Upper lobe of left lung (tissue), 6 donors: ENCODE measurements at regions not wholly inside any gene's neighbourhood (a gene's known extent, or its start where the extent isn't known, plus 50 kb on each side); places are given as distances from the start of the nearest gene placed in this dataset.

Experiments
- ATAC-seq, 2 donors: fragments of 200-7000 bp; cut with Tn5 transposase; one replicate each; pipeline ENCODE4 v1.9.1; 2022; ENCODE audit warnings: mild to moderate bottlenecking in 2 of 2, moderate library complexity in 2 of 2; ENCODE audit not compliant: low FRiP score in 2 of 2
- DNase-seq, 2 donors: peaks; one replicate each; pipeline ENCODE4 v3.0.0-alpha.2; 2019 to 2020
- H3K27ac ChIP-seq, 4 donors: fragments of 200-600 bp; sonication (generic); one replicate each; pipeline ENCODE4 v1.5.1; 2016 to 2019
- H3K27me3 ChIP-seq, 4 donors: fragments of 200-600 bp; sonication (generic); one replicate each; pipeline ENCODE4 v1.5.1; 2017 to 2019
- H3K36me3 ChIP-seq, 4 donors: fragments of 200-600 bp; sonication (generic); one replicate each; pipeline ENCODE4 v1.5.1; 2016 to 2019
- H3K4me1 ChIP-seq, 4 donors: fragments of 200-600 bp; sonication (generic); one replicate each; pipeline ENCODE4 v1.5.1; 2018 to 2019
- H3K4me3 ChIP-seq, 4 donors: fragments of 200-600 bp; sonication (generic); one replicate each; pipeline ENCODE4 v1.5.1; 2017 to 2019; ENCODE audit warnings: mild to moderate bottlenecking in 2 of 4, moderate library complexity in 1 of 4
- H3K9me3 ChIP-seq, 4 donors: fragments of 200-600 bp; sonication (generic); one replicate each; pipeline ENCODE4 v1.5.1; 2018 to 2019
- EP300 ChIP-seq, 4 donors: sonication (generic); formaldehyde crosslinking; IDR thresholded peaks; one replicate each; pipeline ENCODE4 v1.5.1; 2017; ENCODE audit warnings: antibody characterized with exemption in 4 of 4, control low read depth in 2 of 4
- POLR2A ChIP-seq, 4 donors: fragments of 450-650 bp; IDR thresholded peaks; one replicate each; pipeline ENCODE4 v1.5.1; 2016 to 2017; ENCODE audit warnings: antibody characterized with exemption in 4 of 4, mild to moderate bottlenecking in 2 of 4
- POLR2AphosphoS5 ChIP-seq, 2 donors: sonication (generic); formaldehyde crosslinking; IDR thresholded peaks; one replicate each; pipeline ENCODE4 v1.5.1; 2017; ENCODE audit warnings: antibody characterized with exemption in 2 of 2
- WGBS, 2 donors: methylation state at CpG; one replicate each; pipeline ENCODE4 v1.1.5; 2017 to 2018; 5-methylcytosine and 5-hydroxymethylcytosine counted together
- TF ChIP-seq, protein P1 (sequence below), 6 experiments: fragments of 450-650 bp in 4 of 6; fragments of 200-600 bp in 2 of 6; sonication (generic) in 2 of 6; IDR thresholded peaks; one replicate each; pipeline ENCODE4 v1.5.1; 2016 to 2019; ENCODE audit warnings: antibody characterized with exemption in 6 of 6
- donor health status: DM: no; HTN: no; CAD: no; lungs with moderate emphysema.
- donor health status: DM: no; HTN: yes; CAD: no; lungs with severe emphysema.

DNA sequence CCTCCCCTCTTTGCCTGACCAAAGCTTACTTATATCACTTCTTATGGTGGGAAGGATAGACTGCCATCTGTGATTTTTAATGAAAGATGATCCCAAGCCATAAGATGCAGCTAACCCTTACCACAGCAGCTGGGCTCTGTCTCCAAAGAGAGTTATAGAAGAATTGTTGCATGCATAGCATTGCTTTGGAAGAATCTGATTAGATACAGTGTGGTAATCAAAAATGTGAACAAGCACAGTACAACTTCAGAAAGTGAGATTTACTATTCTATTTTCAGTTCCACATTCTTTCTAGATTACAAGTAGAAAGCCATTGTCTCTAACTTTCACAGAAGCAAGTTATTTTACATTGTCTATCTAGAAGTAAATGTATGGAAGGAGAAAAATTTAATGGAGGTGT, 129.0 kb upstream of the ACVR2A start:
- Histone ChIP-seq H3K4me1 (no peaks in the 10 kb centered on the region), H3K27me3 (no peaks in the 10 kb centered on the region), H3K36me3 (no peaks in the 10 kb centered on the region), H3K4me3 (no peak overlapping the region), H3K27ac (no peak overlapping the region), H3K9me3 (no peaks in the 10 kb centered on the region)
- ATAC-seq (no peak), DNase-seq (no peak)
- TF ChIP-seq POLR2AphosphoS5 (IDR thresholded peaks at IDR 0.05) (no peak), EP300 (IDR thresholded peaks at IDR 0.05) (no peak), POLR2A (IDR thresholded peaks at IDR 0.05) (no peak)
- TF ChIP-seq, protein P1, sequence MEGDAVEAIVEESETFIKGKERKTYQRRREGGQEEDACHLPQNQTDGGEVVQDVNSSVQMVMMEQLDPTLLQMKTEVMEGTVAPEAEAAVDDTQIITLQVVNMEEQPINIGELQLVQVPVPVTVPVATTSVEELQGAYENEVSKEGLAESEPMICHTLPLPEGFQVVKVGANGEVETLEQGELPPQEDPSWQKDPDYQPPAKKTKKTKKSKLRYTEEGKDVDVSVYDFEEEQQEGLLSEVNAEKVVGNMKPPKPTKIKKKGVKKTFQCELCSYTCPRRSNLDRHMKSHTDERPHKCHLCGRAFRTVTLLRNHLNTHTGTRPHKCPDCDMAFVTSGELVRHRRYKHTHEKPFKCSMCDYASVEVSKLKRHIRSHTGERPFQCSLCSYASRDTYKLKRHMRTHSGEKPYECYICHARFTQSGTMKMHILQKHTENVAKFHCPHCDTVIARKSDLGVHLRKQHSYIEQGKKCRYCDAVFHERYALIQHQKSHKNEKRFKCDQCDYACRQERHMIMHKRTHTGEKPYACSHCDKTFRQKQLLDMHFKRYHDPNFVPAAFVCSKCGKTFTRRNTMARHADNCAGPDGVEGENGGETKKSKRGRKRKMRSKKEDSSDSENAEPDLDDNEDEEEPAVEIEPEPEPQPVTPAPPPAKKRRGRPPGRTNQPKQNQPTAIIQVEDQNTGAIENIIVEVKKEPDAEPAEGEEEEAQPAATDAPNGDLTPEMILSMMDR (IDR thresholded peaks at IDR 0.05): no peak

DNA sequence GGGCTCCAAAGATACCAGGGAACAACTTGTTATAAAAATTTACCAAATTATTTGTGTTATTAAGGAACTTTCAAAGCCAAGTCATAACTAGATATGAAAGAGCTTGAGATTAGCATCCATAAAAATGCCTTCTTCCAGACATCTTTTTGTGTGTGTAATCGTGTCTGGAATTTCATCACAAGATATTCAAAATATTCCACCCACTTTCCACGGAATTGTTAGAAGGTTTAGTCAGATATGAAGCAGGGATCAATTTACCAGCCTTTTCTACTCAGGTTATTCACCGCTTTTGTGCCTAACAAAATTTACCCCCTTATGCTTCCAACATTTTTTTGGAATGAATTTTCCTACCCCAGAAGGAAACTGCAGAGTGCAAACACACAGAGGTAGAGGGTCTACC, 130.2 kb upstream of the ACVR2A start:
- WGBS, 2 donors: 84 to 85% methylated on average over 3 of the region's 3 CpGs
- TF ChIP-seq EP300 (IDR thresholded peaks at IDR 0.05) (no peak), POLR2A (IDR thresholded peaks at IDR 0.05) (no peak), POLR2AphosphoS5 (IDR thresholded peaks at IDR 0.05) (no peak)
- TF ChIP-seq, protein P1 (IDR thresholded peaks at IDR 0.05): no peak
- Histone ChIP-seq H3K4me1 (no peaks in the 10 kb centered on the region), H3K4me3 (no peak overlapping the region), H3K27me3 (no peaks in the 10 kb centered on the region), H3K27ac (no peak overlapping the region), H3K36me3 (no peaks in the 10 kb centered on the region), H3K9me3 (no peaks in the 10 kb centered on the region)
- DNase-seq: no peak
- no peak for ATAC-seq

DNA sequence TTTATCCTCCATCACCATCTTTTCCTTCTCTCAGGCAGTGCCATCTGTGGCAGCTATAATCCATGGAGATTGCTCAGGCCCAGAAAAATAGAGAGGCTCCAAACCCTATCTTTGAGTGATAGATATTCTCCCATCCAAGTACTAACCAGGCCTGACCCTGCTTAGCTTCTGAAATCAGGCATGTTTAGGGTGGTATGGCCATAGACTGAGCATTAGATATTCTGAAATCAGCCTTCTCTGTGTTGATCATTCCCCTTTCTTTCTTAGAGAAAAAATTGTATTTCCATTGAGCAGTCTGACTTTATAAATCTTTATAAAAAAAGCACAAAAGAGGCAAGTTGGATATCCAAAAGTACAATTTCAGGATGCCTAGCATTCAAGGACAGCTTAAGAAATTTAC, 131.5 kb upstream of the ACVR2A start:
- DNase-seq (no peak), ATAC-seq (no peak)
- no peak for TF ChIP-seq EP300 (IDR thresholded peaks at IDR 0.05)
- no peak for TF ChIP-seq POLR2A (IDR thresholded peaks at IDR 0.05)
- TF ChIP-seq, protein P1 (IDR thresholded peaks at IDR 0.05): no peak
- TF ChIP-seq POLR2AphosphoS5 (IDR thresholded peaks at IDR 0.05): no peak
- H3K4me3 ChIP-seq: no peak overlapping the region
- H3K36me3 ChIP-seq: no peaks in the 10 kb centered on the region
- H3K4me1 ChIP-seq: no peaks in the 10 kb centered on the region
- no peaks in the 10 kb centered on the region for H3K27me3 ChIP-seq
- no peaks in the 10 kb centered on the region for H3K9me3 ChIP-seq
- H3K27ac ChIP-seq: no peak overlapping the region

DNA sequence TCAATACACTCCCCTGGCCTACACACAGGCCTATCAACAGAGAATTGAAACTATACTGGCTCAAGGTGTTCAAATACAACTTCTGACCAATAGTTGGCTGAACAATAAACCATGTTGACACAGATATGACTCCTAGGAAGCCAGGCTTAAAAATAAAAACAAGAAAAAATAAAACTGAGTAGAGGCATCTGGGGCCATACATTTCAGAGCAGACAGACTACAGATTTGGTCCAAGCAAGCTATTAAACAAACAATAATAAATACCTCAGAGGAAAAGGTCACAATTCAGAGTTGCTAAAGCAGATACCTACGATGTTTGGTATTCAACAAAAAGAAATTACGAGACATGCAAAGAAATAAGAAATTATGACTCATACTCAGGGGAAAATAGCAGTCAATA, 132.8 kb upstream of the ACVR2A start:
- no peak overlapping the region for H3K27ac ChIP-seq
- H3K36me3 ChIP-seq: no peaks in the 10 kb centered on the region
- 84 to 85% methylated on average over 2 of the region's 2 CpGs for WGBS, 2 donors
- ATAC-seq (no peak), DNase-seq (no peak)
- H3K27me3 ChIP-seq: no peaks in the 10 kb centered on the region
- no peaks in the 10 kb centered on the region for H3K4me1 ChIP-seq
- H3K4me3 ChIP-seq: no peak overlapping the region
- TF ChIP-seq EP300 (IDR thresholded peaks at IDR 0.05) (no peak), POLR2AphosphoS5 (IDR thresholded peaks at IDR 0.05) (no peak), POLR2A (IDR thresholded peaks at IDR 0.05) (no peak)
- TF ChIP-seq, protein P1 (IDR thresholded peaks at IDR 0.05): no peak
- no peaks in the 10 kb centered on the region for H3K9me3 ChIP-seq

DNA sequence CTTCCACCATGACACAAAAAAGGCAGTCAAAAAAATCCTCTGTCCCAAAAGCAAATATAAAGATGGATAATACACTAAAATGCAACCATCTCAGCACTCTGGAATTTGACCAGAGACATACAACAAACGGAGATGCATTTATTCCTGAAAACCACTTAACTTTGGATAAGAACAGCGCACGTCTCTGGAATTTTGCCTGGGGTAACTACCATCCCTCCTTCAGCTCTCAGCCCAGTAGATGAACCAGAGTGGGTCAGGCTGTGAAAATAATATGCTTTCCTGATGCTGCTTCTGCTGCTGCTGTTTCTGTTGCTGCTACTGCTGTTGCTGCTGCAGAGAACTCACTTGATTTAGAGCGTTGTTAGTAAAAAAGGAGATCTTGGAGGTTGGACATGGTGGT, 133.8 kb upstream of the ACVR2A start:
- WGBS, 2 donors: 93% methylated on average over 4 of the region's 4 CpGs
- H3K4me1 ChIP-seq: no peaks in the 10 kb centered on the region
- H3K27ac ChIP-seq: no peak overlapping the region
- H3K9me3 ChIP-seq: no peaks in the 10 kb centered on the region
- no peak for ATAC-seq
- no peak for DNase-seq
- H3K36me3 ChIP-seq: no peaks in the 10 kb centered on the region
- TF ChIP-seq POLR2A (IDR thresholded peaks at IDR 0.05) (no peak), POLR2AphosphoS5 (IDR thresholded peaks at IDR 0.05) (no peak), EP300 (IDR thresholded peaks at IDR 0.05) (no peak)
- TF ChIP-seq, protein P1 (IDR thresholded peaks at IDR 0.05): no peak
- no peak overlapping the region for H3K4me3 ChIP-seq
- no peaks in the 10 kb centered on the region for H3K27me3 ChIP-seq
